Trophoblast cell (in vitro differentiated cells and primary cell): ENCODE measurements at regions not wholly inside any gene's neighbourhood (a gene's known extent, or its start where the extent isn't known, plus 50 kb on each side); places are given as distances from the start of the nearest gene placed in this dataset.
A peak's percentile ranks its signal among the peaks of the same experiment; 100 is the strongest.

Experiments
- DNase-seq, 2 donors: peaks; one replicate each; pipeline ENCODE4 v3.0.0-alpha.2; 2016
- H2AFZ ChIP-seq: 2 replicates; pipeline ENCODE4 v1.6.1; 2013; ENCODE audit warnings: low read length, moderate library complexity, mild to moderate bottlenecking; ENCODE audit not compliant: insufficient read depth, poor library complexity
- H2AK5ac ChIP-seq: 2 replicates; pipeline ENCODE4 v1.6.1; 2013; ENCODE audit warnings: mild to moderate bottlenecking, low read length
- H2BK120ac ChIP-seq: 2 replicates; pipeline ENCODE4 v1.6.1; 2013; ENCODE audit warnings: low read length, mild to moderate bottlenecking, moderate library complexity; ENCODE audit not compliant: insufficient read depth, poor library complexity
- H2BK12ac ChIP-seq: 2 replicates; pipeline ENCODE4 v1.6.1; 2013; ENCODE audit warnings: mild to moderate bottlenecking, low read length, moderate library complexity
- H2BK5ac ChIP-seq: 2 replicates; pipeline ENCODE4 v1.6.1; 2013; ENCODE audit warnings: low read length, low read depth, moderate library complexity, mild to moderate bottlenecking; ENCODE audit not compliant: poor library complexity
- H3K14ac ChIP-seq: 2 replicates; pipeline ENCODE4 v1.6.1; 2013; ENCODE audit warnings: mild to moderate bottlenecking, low read length
- H3K18ac ChIP-seq: 2 replicates; pipeline ENCODE4 v1.6.1; 2013; ENCODE audit warnings: mild to moderate bottlenecking, low read length
- H3K23ac ChIP-seq: 2 replicates; pipeline ENCODE4 v1.6.1; 2013; ENCODE audit warnings: low read length
- H3K27ac ChIP-seq: 2 replicates; pipeline ENCODE4 v1.5.1; 2013; ENCODE audit warnings: low read depth, mild to moderate bottlenecking, inconsistent platforms, low read length, moderate library complexity
- H3K27me3 ChIP-seq: 2 replicates; pipeline ENCODE4 v1.6.1; 2013; ENCODE audit warnings: inconsistent platforms, mild to moderate bottlenecking, low read length, moderate library complexity; ENCODE audit not compliant: insufficient read depth
- H3K36me3 ChIP-seq, 2 experiments: 1 replicate in 1 of 2; 2 replicates in 1 of 2; pipeline ENCODE4 v1.6.1; 2013; ENCODE audit warnings: low read length in 2 of 2, mild to moderate bottlenecking in 2 of 2, moderate library complexity in 1 of 2; ENCODE audit not compliant: insufficient read depth in 2 of 2, control insufficient read depth in 1 of 2
- H3K4ac ChIP-seq: 2 replicates; pipeline ENCODE4 v1.6.1; 2013; ENCODE audit warnings: low read depth, mild to moderate bottlenecking, low read length, moderate library complexity
- H3K4me1 ChIP-seq, 2 experiments: 1 replicate in 1 of 2; 2 replicates in 1 of 2; pipeline ENCODE4 v1.6.1; 2013; ENCODE audit warnings: low read length in 2 of 2, mild to moderate bottlenecking in 2 of 2, moderate library complexity in 1 of 2; ENCODE audit not compliant: insufficient read depth in 2 of 2, control insufficient read depth in 1 of 2
- H3K4me2 ChIP-seq: 2 replicates; pipeline ENCODE4 v1.6.1; 2013; ENCODE audit warnings: inconsistent platforms, mild to moderate bottlenecking, low read length, moderate library complexity
- H3K4me3 ChIP-seq: 2 replicates; pipeline ENCODE4 v1.5.1; 2013; ENCODE audit warnings: mild to moderate bottlenecking, low read depth, low read length, inconsistent platforms
- H3K79me1 ChIP-seq: one replicate; pipeline ENCODE4 v1.6.1; 2013; ENCODE audit warnings: low read length
- H3K79me2 ChIP-seq: 2 replicates; pipeline ENCODE4 v1.6.1; 2013; ENCODE audit warnings: low read length, mild to moderate bottlenecking; ENCODE audit not compliant: control insufficient read depth, insufficient read depth, poor library complexity
- H3K9ac ChIP-seq: 2 replicates; pipeline ENCODE4 v1.6.1; 2013; ENCODE audit warnings: mild to moderate bottlenecking, low read length
- H3K9me3 ChIP-seq: 2 replicates; pipeline ENCODE4 v1.6.1; 2013; ENCODE audit warnings: low read depth, mild to moderate bottlenecking, control low read depth, inconsistent platforms, low read length; ENCODE audit not compliant: insufficient read depth
- H4K12ac ChIP-seq: 2 replicates; pipeline ENCODE4 v1.6.1; 2013; ENCODE audit warnings: low read depth, mild to moderate bottlenecking, low read length, moderate library complexity
- H4K8ac ChIP-seq: 2 replicates; pipeline ENCODE4 v1.6.1; 2013; ENCODE audit warnings: low read depth, mild to moderate bottlenecking, low read length, moderate library complexity
- H4K91ac ChIP-seq: one replicate; pipeline ENCODE4 v1.6.1; 2013; ENCODE audit warnings: low read depth, mild to moderate bottlenecking, low read length, moderate library complexity
- WGBS: extraction: QIAGEN DNeasy Blood & Tissue Kit; methylation state at CpG from one replicate; pipeline ENCODE4 v1.1.7; 2013; ENCODE audit warnings: missing lambda C conversion rate; ENCODE audit not compliant: insufficient read length, insufficient coverage; ENCODE audit errors: extremely low coverage; 5-methylcytosine and 5-hydroxymethylcytosine counted together

GRCh38 chr19:56953470-56953869 is 112.9 kb upstream of the PEG3 start:
- Histone ChIP-seq H3K23ac (no peak overlapping the region), H2BK5ac (no peak overlapping the region), H2BK120ac (no peak overlapping the region), H3K4me1 (no peaks in the 10 kb centered on the region), H3K9ac (no peak overlapping the region), H3K4me3 (no peak overlapping the region), H2BK12ac (no peak overlapping the region), H2AFZ (no peak overlapping the region), H3K14ac (no peak overlapping the region), H4K8ac (no peak overlapping the region), H3K27ac (no peak overlapping the region), H3K18ac (no peak overlapping the region), H3K27me3 (no peaks in the 10 kb centered on the region), H3K79me2 (no peaks in the 10 kb centered on the region), H3K79me1 (no peaks in the 10 kb centered on the region), H3K9me3 (peaks cover 32% of the 10 kb centered on the region), H3K36me3 (no peaks in the 10 kb centered on the region), H2AK5ac (no peak overlapping the region), H3K4ac (no peak overlapping the region), H4K91ac (no peak overlapping the region), H4K12ac (no peak overlapping the region), H3K4me2 (no peak overlapping the region)
- no CpG with 5 or more reads among the region's 5 CpGs for WGBS
- no peak for DNase-seq

- H3K36me3 ChIP-seq, result no peaks in the 10 kb centered on the region
- H3K23ac ChIP-seq, result no peak overlapping the region
- H3K9me3 ChIP-seq, result peaks cover 29% of the 10 kb centered on the region
- no peak overlapping the region for H4K8ac ChIP-seq
- H4K91ac ChIP-seq, result peak overlapping the region; percentile 38
- no peak overlapping the region for H3K4me3 ChIP-seq
- H3K18ac ChIP-seq, result no peak overlapping the region
- no peaks in the 10 kb centered on the region for H3K79me2 ChIP-seq
- no peak overlapping the region for H3K14ac ChIP-seq
- no peak overlapping the region for H4K12ac ChIP-seq
- H3K4me1 ChIP-seq, result peaks cover 2 to 3% of the 10 kb centered on the region in 2 experiments
- H3K4me2 ChIP-seq, result no peak overlapping the region
- H2AFZ ChIP-seq, result no peak overlapping the region
- no peak overlapping the region for H2AK5ac ChIP-seq
- no peaks in the 10 kb centered on the region for H3K27me3 ChIP-seq
- no peak overlapping the region for H2BK120ac ChIP-seq
- peak; percentile 80 to 85 for DNase-seq
- H3K79me1 ChIP-seq, result no peaks in the 10 kb centered on the region
- no peak overlapping the region for H2BK12ac ChIP-seq
- no peak overlapping the region for H3K9ac ChIP-seq
- H3K4ac ChIP-seq, result no peak overlapping the region
- H3K27ac ChIP-seq, result no peak overlapping the region
- no CpG with 5 or more reads among the region's 15 CpGs for WGBS
- H2BK5ac ChIP-seq, result peak overlapping the region; percentile 37
These were observed 115.2 kb upstream of the PEG3 start for GRCh38 chr19:56955637-56956216.

GRCh38 chr19:56956503-56957226 is 116.1 kb upstream of the PEG3 start:
- no peaks in the 10 kb centered on the region for H3K36me3 ChIP-seq
- H4K8ac ChIP-seq, result no peak overlapping the region
- no peak overlapping the region for H3K4me3 ChIP-seq
- no peak overlapping the region for H3K23ac ChIP-seq
- H2AFZ ChIP-seq, result no peak overlapping the region
- H2BK120ac ChIP-seq, result peak overlapping the region; percentile 49
- no peaks in the 10 kb centered on the region for H3K79me1 ChIP-seq
- no peak overlapping the region for H4K12ac ChIP-seq
- no peak overlapping the region for H3K9ac ChIP-seq
- no peak overlapping the region for H2BK5ac ChIP-seq
- WGBS, result no CpG with 5 or more reads among the region's 14 CpGs
- peak overlapping the region; percentile 31 for H2BK12ac ChIP-seq
- H3K4me1 ChIP-seq, result peaks cover 2 to 3% of the 10 kb centered on the region in 2 experiments
- no peak overlapping the region for H3K14ac ChIP-seq
- no peak overlapping the region for H4K91ac ChIP-seq
- H3K9me3 ChIP-seq, result peaks cover 23% of the 10 kb centered on the region
- no peak for DNase-seq
- no peaks in the 10 kb centered on the region for H3K27me3 ChIP-seq
- H3K4me2 ChIP-seq, result no peak overlapping the region
- H3K79me2 ChIP-seq, result no peaks in the 10 kb centered on the region
- H2AK5ac ChIP-seq, result no peak overlapping the region
- no peak overlapping the region for H3K4ac ChIP-seq
- no peak overlapping the region for H3K18ac ChIP-seq
- no peak overlapping the region for H3K27ac ChIP-seq

GRCh38 chr19:56959205-56959604 is 118.7 kb upstream of the PEG3 start:
- no peaks in the 10 kb centered on the region for H3K36me3 ChIP-seq
- H4K8ac ChIP-seq, result no peak overlapping the region
- H3K79me1 ChIP-seq, result no peaks in the 10 kb centered on the region
- H2AK5ac ChIP-seq, result no peak overlapping the region
- H4K91ac ChIP-seq, result no peak overlapping the region
- no peak overlapping the region for H4K12ac ChIP-seq
- H3K27me3 ChIP-seq, result peaks cover 2% of the 10 kb centered on the region
- no peak overlapping the region for H3K23ac ChIP-seq
- DNase-seq, result peak; percentile 87 to 91
- WGBS, result no CpG with 5 or more reads among the region's 4 CpGs
- no peak overlapping the region for H3K4ac ChIP-seq
- H3K9ac ChIP-seq, result no peak overlapping the region
- H3K79me2 ChIP-seq, result no peaks in the 10 kb centered on the region
- H2BK5ac ChIP-seq, result no peak overlapping the region
- H3K9me3 ChIP-seq, result peaks cover 21% of the 10 kb centered on the region
- no peak overlapping the region for H3K18ac ChIP-seq
- peaks cover 2 to 3% of the 10 kb centered on the region in 2 experiments for H3K4me1 ChIP-seq
- H3K14ac ChIP-seq, result no peak overlapping the region
- no peak overlapping the region for H2AFZ ChIP-seq
- no peak overlapping the region for H3K4me2 ChIP-seq
- peak overlapping the region; percentile 27 for H2BK120ac ChIP-seq
- no peak overlapping the region for H3K4me3 ChIP-seq
- peak overlapping the region; percentile 64 for H3K27ac ChIP-seq
- no peak overlapping the region for H2BK12ac ChIP-seq
